Fibroblast of skin of right quadriceps (primary cell): ENCODE measurements at regions not wholly inside any gene's neighbourhood (a gene's known extent, or its start where the extent isn't known, plus 50 kb on each side); places are given as distances from the start of the nearest gene placed in this dataset.
A peak's percentile ranks its signal among the peaks of the same experiment; 100 is the strongest.
"Not testable (repeated sequence)": the region's sequence is repeated elsewhere in the genome, so short reads cannot be mapped to it uniquely, and the experiment has no call there.

Experiments
- DNase-seq: peaks from one replicate; pipeline ENCODE4 v3.0.0-alpha.2; 2013

- DNase-seq = no peak
Measured at GRCh38 chr12:71385155-71385554, 54.4 kb upstream of the LGR5 start.

- DNase-seq = not testable (repeated sequence)
Measured at GRCh38 chr12:71376711-71377355, 62.8 kb upstream of the LGR5 start.

GRCh38 chr12:71371122-71371521 lies 68.5 kb upstream of the LGR5 start:
- DNase-seq = no peak

GRCh38 chr12:71360013-71360412 lies 79.6 kb upstream of the LGR5 start:
- no peak for DNase-seq

- no peak for DNase-seq
Measured at GRCh38 chr12:71356569-71356968, 83.0 kb upstream of the LGR5 start.

GRCh38 chr12:71354871-71355270 lies 84.7 kb upstream of the LGR5 start:
- DNase-seq = no peak

GRCh38 chr12:71353607-71354006 lies 86.0 kb upstream of the LGR5 start:
- DNase-seq = no peak

GRCh38 chr12:71349950-71350349 lies 89.6 kb upstream of the LGR5 start:
- DNase-seq = no peak

- no peak for DNase-seq
Measured at GRCh38 chr12:71338933-71339332, 100.7 kb upstream of the LGR5 start.

GRCh38 chr12:71335963-71336257 lies 103.7 kb upstream of the LGR5 start:
- no peak for DNase-seq

GRCh38 chr12:71335151-71335962 lies 104.2 kb upstream of the LGR5 start:
- DNase-seq = no peak

GRCh38 chr12:71333418-71333817 lies 106.2 kb upstream of the LGR5 start:
- DNase-seq = no peak

- DNase-seq = no peak
Measured at GRCh38 chr12:71329956-71330355, 109.6 kb upstream of the LGR5 start.

GRCh38 chr12:71321531-71321930 lies 118.1 kb upstream of the LGR5 start:
- no peak for DNase-seq

GRCh38 chr12:71321130-71321529 lies 118.5 kb upstream of the LGR5 start:
- no peak for DNase-seq

- DNase-seq = no peak
Measured at GRCh38 chr12:71315328-71315985, 124.1 kb upstream of the LGR5 start.

- DNase-seq = peak; percentile 7
Measured at GRCh38 chr12:71312768-71313403, 126.7 kb upstream of the LGR5 start.

- DNase-seq = not testable (repeated sequence)
Measured at GRCh38 chr12:71311611-71312010, 128.0 kb upstream of the LGR5 start.

- no peak for DNase-seq
Measured at GRCh38 chr12:71306808-71307207, 132.8 kb upstream of the LGR5 start.

GRCh38 chr12:71304306-71304705 lies 135.3 kb upstream of the LGR5 start:
- no peak for DNase-seq

GRCh38 chr12:71303199-71303598 lies 136.4 kb upstream of the LGR5 start:
- peak; percentile 30 for DNase-seq

- DNase-seq = no peak
Measured at GRCh38 chr12:71300772-71301675, 138.6 kb upstream of the LGR5 start.
